GM12892 (cell line): ENCODE measurements at regions not wholly inside any gene's neighbourhood (a gene's known extent, or its start where the extent isn't known, plus 50 kb on each side); places are given as distances from the start of the nearest gene placed in this dataset.

Experiments
- DNase-seq: peaks from one replicate; pipeline ENCODE4 v3.0.0; 2011; ENCODE audit not compliant: insufficient read length
- FAIRE-seq: peaks from 2 replicates; lab custom pipeline; 2011; peaks lifted over from hg19 to GRCh38; lab: Jason Lieb, UNC
- POLR2A ChIP-seq: IDR thresholded peaks from 2 replicates; pipeline ENCODE4 v1.6.1; 2011; ENCODE audit warnings: low read depth, low read length, control low read depth
- POLR2AphosphoS5 ChIP-seq: IDR thresholded peaks from 2 replicates; pipeline ENCODE4 v1.6.1; 2011; ENCODE audit warnings: low read depth, low read length, control low read depth
- TAF1 ChIP-seq: IDR thresholded peaks from 2 replicates; pipeline ENCODE4 v1.6.1; 2011; ENCODE audit warnings: low read depth, mild to moderate bottlenecking, control low read depth, low read length, borderline replicate concordance

DNA sequence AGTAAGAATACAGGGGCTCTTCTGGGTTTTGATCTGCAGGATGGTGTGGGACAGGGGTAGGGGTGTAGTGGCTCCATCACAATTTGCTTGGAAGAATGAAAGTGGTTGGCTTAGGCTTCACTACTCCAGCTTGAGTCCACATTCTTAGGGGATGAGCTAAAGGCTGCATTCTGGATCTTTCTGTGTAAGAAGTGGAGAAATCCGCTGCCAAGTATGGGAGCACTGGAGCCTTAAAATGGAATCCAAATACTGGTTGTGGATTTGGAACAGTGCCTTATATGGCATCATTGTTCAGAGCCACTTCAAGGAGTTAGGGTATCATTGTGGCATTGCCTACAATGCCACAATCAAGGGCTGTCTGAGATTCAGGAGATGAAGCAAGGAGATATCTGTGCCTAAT lies 187.1 kb downstream of the LMO4 start:
- DNase-seq (no peak), FAIRE-seq (no peak)
- TF ChIP-seq POLR2A (no peak), POLR2AphosphoS5 (no peak), TAF1 (no peak)

GRCh38 chr1:87518794-87519193 lies 190.1 kb downstream of the LMO4 start:
- FAIRE-seq: no peak
- DNase-seq: no peak
- TF ChIP-seq POLR2AphosphoS5 (no peak), POLR2A (no peak), TAF1 (no peak)

GRCh38 chr1:87521452-87521851 lies 192.8 kb downstream of the LMO4 start:
- DNase-seq: no peak
- FAIRE-seq: no peak
- TF ChIP-seq POLR2A (no peak), TAF1 (no peak), POLR2AphosphoS5 (no peak)

GRCh38 chr1:87523466-87523865 lies 194.8 kb downstream of the LMO4 start:
- no peak for DNase-seq
- no peak for FAIRE-seq
- TF ChIP-seq TAF1 (no peak), POLR2A (no peak), POLR2AphosphoS5 (no peak)

DNA sequence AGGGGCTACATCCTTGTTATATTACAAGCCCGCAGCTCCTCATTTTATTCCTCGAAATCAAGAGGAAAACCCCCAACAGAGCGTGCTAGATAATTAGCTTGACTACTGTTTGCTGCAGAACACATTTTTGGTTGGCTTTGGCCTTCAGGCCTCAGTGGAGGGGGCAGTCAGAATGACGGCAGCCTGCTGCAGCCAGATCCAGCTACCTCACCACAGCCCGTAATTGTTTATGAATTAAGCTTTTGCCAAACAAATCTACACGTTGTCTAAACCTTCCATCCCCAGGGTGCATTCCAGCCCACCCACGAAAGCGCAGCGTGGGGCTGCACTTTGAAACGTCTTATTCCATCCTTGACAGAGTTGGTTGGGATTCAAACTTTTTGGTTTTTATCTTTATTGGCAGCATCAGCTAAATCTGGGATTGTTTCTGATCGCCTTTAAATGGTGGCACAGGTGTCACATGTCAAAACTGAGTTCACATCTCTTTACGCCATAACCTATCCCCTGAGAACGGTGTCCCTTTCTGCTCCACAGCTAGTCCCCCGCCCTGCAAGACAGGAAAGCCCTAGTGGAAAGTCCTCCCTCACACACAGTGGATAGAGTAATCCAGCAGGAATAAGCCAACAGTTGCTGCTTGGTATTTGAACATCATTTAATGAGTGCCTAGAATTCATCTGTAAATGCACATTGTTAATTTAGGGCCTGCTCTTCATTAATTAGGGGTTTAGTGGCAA lies 195.5 kb downstream of the LMO4 start:
- TF ChIP-seq POLR2A: no peak
- no peak for TF ChIP-seq TAF1
- TF ChIP-seq POLR2AphosphoS5: no peak
- FAIRE-seq (no peak), DNase-seq (no peak)

GRCh38 chr1:87528754-87529517 lies 200.3 kb downstream of the LMO4 start:
- TF ChIP-seq TAF1 (no peak), POLR2A (no peak), POLR2AphosphoS5 (no peak)
- no peak for FAIRE-seq
- DNase-seq: no peak

- FAIRE-seq (no peak), DNase-seq (no peak)
- TF ChIP-seq POLR2AphosphoS5 (no peak), TAF1 (no peak), POLR2A (no peak)
Observed at GRCh38 chr1:87530042-87530807, 201.5 kb downstream of the LMO4 start.

DNA sequence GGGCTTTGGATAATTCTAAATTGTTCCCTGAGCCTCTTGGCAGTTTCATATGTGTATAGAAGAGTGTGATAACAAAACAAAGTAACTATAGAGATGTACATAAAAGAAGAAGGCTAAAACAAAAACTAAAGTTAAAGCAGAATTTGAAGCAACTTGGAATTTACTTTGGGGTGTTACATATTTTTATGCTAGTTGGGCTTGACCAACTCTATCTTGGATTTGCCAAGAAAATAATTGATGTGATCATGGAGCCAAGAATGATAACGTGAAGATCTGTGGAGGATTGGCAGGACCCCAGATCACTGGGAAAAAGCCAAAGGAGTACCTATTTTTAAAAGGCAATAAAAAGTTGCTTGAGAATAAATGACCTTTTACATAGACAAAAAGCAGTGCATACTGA lies 206.9 kb downstream of the LMO4 start:
- FAIRE-seq: no peak
- TF ChIP-seq POLR2AphosphoS5: no peak
- no peak for TF ChIP-seq TAF1
- no peak for TF ChIP-seq POLR2A

DNA sequence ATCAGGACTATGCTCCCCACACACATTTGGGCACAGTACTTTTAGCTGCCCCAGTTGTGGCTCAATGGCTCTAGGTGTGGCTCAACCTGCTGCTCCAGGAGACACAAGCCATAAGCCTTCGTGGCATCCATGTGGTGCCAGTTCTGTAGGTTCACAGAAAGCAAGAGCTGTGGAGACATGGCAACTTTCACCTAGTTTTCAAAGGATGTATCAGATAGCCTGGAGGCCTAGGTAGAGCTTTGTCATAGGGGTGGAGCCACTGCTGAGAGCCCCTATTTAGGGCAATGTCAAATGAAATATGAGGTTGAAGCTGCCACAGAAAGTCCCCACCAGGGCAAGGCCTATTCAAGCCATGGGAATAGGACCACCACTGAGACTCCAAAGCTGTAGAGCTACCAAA lies 210.5 kb downstream of the LMO4 start:
- TF ChIP-seq POLR2A (no peak), POLR2AphosphoS5 (no peak), TAF1 (no peak)
- FAIRE-seq: no peak
- DNase-seq: no peak

More for the DNA sequence above, 206.9 kb downstream of the LMO4 start:
- DNase-seq: no peak

GRCh38 chr1:87542697-87543096 lies 214.0 kb downstream of the LMO4 start:
- TF ChIP-seq POLR2AphosphoS5 (no peak), TAF1 (no peak), POLR2A (no peak)
- FAIRE-seq (no peak), DNase-seq (no peak)

DNA sequence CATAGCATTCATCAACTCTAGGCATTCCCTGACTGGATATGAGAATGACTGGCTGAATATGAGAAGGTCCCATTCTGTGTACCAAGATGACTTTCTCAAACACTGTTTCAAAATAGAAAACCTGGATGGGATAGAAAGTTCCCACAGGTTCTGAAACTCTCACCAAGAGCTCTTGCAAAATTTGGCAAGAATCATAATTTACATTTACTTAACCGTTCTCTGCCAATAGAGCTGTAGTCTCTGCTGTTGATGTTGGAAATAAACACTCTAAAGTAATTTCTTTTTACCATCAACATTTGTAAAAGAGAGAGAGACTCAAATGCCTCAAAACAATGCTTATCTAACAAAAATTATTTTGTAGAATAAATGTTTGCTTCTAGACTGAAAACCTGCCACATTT lies 221.1 kb downstream of the LMO4 start:
- FAIRE-seq (no peak), DNase-seq (no peak)
- TF ChIP-seq POLR2AphosphoS5 (no peak), TAF1 (no peak), POLR2A (no peak)
